Stimulated activated CD4-positive, alpha-beta T cell treated with anti-CD3 and anti-CD28 coated beads, TNF-alpha, amount 100 ng/mL, for 4 hours (primary cell): ENCODE measurements at regions not wholly inside any gene's neighbourhood (a gene's known extent, or its start where the extent isn't known, plus 50 kb on each side); places are given as distances from the start of the nearest gene placed in this dataset.

Experiments
- DNase-seq, 3 experiments: peaks; one replicate each; pipeline ENCODE4 v3.0.0-alpha.2; 2020; ENCODE audit warnings: low read depth in 3 of 3

- DNase-seq, result no peak
These were observed 262.1 kb downstream of the SKIDA1 start for GRCh38 chr10:21263263-21263803.

DNA sequence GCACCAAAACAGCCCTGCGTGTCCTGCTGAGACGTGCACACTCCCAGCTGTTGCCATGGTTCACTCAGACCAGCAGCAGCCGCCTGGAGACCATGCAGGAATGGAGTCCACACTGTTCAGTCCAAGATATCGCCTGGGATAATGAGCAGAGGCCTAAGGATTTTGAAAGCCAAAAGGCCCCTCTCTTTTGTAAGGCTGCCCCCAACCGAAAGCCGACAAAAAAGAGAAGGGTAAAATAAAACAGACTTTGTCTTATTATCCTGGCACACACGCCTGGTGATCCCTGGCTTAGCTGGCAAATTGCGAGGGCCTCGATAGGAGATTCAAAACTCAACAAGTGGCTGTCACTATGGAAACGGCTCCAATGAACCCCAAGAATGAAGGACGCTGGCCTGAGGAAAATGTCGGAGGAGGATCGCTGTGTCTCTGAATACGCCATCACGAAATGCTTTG lies 263.6 kb downstream of the SKIDA1 start:
- no peak for DNase-seq

DNA sequence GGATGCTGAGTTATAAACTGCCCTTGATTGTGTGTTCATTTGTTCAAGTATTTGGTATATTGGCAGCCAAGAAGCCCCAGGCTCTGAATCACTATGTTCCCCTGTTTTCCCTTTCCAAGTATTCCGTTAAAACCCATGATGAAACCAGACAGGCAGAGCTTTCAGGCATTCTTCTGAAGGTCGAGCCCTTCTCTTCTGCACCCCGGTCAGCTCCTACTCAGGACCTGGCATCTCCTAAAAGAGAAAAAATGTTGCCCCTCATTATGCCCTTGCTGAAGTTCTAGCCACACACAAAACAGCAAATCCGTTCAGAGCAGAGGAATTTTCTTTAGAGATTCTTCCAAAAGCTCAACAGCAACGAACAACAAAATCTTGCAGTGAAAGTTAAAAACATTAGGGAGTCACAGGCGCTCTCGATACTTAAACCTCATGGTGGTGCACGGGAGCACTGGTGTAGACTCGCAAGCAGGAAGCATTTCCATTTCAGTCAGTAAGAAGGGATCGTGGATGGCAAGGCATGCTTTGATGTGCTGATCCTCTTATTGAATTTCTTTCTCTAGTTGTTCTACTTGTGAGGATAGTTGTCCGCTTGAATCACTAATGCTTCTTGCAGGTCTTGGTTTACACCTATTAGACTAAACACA lies 264.9 kb downstream of the SKIDA1 start:
- DNase-seq, result no peak

DNA sequence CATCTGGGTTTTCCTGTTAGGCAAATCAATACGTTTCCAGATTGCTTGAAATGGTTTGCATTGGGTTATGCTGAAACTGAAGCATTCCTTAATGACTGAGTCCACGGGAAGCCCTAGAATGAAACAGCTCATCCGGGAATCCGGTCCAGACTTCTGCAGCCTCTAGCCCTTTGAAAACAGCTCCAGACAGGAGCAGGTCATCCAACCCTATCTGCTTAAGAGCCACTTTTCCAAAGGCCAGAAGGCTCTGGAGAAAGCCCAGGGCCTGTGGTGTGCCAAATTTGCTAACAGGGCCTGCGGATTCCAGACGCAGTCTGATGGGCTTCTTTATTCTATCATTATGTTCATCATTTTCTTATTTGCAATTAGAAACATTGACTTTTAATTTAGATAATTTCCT lies 265.4 kb downstream of the SKIDA1 start:
- no peak for DNase-seq

GRCh38 chr10:21257919-21258318 lies 267.6 kb downstream of the SKIDA1 start:
- no peak for DNase-seq

DNA sequence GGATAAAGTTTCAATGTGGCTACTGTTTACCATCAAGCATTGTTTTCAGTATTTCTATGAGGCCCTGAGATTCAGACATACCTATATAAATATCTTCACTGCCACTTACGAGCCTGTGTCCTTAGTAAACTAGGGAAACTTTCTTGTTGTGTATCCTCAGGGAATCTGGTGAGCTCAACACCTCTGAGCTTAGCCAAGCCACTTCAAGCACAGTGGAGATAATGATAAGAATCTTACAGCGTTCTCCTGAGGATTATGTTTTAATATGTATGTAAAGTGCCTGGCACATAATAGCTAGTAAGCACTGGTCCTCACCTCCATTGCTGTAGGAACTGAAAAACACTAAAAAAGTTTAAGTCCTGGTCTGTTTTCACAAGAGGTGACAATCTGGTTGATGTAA lies 268.3 kb downstream of the SKIDA1 start:
- no peak for DNase-seq

DNA sequence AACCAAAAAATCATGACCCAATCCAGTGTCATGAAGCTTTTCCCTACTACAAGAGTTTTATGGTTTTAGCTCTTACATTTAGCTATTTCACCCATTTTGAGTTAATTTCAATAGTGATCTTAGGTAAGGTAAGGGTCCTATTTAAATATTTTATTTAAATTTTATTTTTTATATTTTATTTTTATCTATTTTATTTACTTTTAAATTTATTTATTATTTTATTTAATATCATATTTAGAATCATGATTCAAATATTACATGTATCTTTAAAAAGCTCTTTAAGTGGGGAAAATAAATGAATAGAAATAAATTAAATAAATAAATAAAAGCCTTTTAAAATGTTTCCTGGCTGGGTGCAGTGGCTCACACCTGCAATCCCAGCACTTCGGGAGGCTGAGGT lies 276.0 kb downstream of the SKIDA1 start:
- no peak for DNase-seq

GRCh38 chr10:21247592-21247991 lies 277.9 kb downstream of the SKIDA1 start:
- no peak for DNase-seq

DNA sequence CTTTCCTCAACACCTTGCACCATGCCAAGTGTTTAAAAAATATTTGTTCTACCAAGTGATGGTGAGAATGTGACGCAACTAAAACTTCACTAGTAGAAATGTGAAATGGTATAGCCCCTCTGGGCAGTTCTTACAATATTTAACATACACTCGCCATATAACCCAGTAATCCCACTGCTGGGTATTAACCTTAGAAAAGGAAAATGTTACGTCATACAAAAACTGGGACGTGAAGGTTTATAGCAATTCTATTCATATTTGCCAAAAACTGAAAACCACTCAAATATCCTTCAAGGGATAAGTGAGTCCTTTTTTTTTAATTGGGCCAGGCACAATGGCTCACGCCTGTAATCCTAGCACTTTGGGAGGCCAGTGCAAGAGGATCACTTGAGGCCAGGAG lies 279.3 kb downstream of the SKIDA1 start:
- no peak for DNase-seq

- DNase-seq, result no peak
These were observed 281.7 kb downstream of the SKIDA1 start for GRCh38 chr10:21243748-21244257.

DNA sequence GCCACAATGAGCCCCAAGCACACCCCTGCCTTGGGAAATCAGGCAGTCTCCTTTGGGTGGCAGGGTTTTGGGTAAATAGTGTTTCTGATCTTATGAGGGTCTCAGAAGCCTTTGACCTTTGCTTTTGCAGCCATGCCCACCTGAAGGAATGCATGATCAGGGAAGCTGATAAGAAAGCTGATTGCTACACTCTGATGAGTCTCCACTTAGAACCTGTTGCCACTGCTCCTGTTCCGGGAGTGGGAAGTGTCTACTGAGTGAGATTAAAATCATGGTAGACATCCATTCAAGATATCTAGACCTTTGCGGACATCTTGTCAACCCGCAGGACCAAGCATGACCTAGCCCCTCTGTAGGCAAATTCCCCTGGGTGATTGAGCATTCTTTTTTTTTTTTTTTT lies 282.6 kb downstream of the SKIDA1 start:
- no peak for DNase-seq

DNA sequence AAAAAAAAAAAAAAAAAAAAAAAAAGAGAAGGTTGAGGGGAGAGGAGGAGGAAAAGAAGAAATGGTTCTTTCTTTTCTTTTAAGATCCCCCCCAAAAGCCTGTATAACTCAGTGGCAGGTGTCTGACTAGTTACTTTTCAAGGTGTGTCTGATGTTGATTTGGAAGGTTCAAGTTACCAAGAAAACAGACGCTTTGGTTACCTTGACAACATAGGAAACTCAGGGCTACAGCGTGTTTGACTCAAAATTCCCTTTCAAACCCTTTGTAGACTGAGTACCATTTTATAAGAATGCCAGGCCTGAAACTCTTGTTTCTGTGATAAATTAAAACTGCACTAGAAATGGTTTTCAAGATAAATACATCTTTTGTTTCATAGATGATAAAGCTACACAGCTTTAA lies 286.8 kb downstream of the SKIDA1 start:
- no peak for DNase-seq

- no peak for DNase-seq
These were observed 287.4 kb downstream of the SKIDA1 start for GRCh38 chr10:21238044-21238443.

GRCh38 chr10:21234761-21235160 lies 290.7 kb downstream of the SKIDA1 start:
- no peak for DNase-seq

DNA sequence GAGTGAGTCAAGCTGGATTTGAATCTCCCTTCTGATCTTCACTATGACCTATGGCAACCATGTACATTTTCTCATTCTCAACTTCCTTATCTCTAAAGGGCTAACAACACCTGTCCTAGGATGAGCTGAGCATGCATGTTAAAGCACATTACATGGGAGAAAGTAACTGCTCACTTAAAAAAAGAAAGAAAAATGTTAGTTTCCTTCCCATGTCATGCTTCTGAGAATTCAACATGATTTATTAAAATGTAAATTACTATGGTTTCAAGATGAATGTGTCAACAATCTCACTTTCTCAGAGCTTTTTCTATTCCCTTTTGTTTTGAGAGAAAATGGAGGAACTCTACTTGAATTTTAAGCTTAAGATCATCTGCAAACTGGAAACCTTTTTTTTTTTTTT lies 295.3 kb downstream of the SKIDA1 start:
- DNase-seq, result no peak

DNA sequence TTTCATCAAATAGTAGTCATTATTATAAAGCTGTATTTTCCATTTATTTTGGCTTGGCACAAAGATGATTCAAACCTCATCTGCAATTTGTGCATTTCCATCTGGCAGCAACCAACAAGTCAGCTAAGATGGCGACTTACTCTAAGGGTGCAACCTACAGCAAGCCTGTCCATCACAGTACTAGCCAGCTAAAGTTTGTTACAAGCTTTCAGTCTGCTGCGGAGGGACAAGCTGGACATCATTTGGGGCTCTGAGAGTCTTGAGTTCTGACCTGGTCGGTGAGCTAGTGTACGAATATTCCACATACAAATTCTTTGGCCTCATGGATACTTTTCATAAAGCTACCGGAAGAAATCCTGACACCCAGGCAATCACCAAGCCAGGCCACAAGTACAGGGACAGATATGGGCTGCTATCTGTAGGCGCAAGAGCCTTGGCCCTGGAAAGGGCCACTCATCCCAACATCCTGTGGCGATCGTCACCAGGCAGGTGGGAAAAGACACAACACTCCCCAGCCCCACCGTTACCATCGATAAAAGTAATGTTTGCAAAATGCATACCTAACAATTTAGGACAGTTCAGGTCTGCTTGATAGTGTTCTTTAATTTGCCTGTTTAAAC lies 307.6 kb downstream of the SKIDA1 start:
- no peak for DNase-seq

DNA sequence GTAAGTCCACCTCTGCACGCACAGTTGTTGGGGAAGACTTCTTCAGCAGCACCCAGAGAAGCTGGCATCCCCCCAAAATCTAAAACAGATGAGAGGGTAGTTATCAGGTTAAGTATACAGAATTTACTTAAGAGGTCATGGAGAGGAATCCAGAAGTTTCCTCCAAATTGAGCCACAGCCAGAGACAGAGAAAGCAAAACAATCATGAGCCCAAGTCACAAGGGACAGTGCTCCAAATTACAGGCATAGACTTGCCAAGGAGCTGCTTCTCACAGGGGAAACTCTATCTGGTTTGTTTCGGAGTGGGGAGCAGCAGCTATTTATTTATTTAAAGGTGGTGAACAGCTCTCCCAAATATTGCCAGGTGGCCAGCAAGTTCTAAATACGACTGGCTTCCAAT lies 308.4 kb downstream of the SKIDA1 start:
- DNase-seq, result no peak

- no peak for DNase-seq
These were observed 311.2 kb downstream of the SKIDA1 start for GRCh38 chr10:21214329-21214728.

GRCh38 chr10:21213381-21213780 lies 312.1 kb downstream of the SKIDA1 start:
- no peak for DNase-seq

- no peak for DNase-seq
These were observed 312.6 kb downstream of the SKIDA1 start for GRCh38 chr10:21212912-21213311.

DNA sequence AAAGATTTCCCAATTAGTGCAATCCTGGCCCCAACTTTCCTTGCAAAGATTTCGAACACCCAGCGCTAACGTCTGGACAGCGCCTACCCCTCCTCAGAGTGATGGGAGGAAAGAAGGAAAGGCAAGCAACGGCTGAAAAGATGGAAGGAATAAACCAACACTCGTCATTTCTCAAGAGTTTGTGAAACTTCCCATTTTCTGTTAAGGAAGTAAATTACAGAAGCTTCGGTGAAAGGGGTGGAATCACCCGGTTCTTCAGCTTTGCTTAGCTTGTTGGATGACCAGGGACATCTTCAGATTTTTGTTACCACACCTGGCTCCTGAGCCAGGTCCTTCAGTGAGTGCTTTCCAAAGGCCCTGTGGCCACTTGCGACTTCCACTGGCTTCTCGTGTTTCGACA lies 313.1 kb downstream of the SKIDA1 start:
- DNase-seq, result no peak

- DNase-seq, result no peak
These were observed 312.4 kb upstream of the NEBL start for GRCh38 chr10:21209495-21209894.

- DNase-seq, result no peak
These were observed 311.7 kb upstream of the NEBL start for GRCh38 chr10:21208666-21209316.
